ENCODE measurements at regions not wholly inside any gene's neighbourhood (a gene's known extent, or its start where the extent isn't known, plus 50 kb on each side); places are given as distances from the start of the nearest gene placed in this dataset.

DNA sequence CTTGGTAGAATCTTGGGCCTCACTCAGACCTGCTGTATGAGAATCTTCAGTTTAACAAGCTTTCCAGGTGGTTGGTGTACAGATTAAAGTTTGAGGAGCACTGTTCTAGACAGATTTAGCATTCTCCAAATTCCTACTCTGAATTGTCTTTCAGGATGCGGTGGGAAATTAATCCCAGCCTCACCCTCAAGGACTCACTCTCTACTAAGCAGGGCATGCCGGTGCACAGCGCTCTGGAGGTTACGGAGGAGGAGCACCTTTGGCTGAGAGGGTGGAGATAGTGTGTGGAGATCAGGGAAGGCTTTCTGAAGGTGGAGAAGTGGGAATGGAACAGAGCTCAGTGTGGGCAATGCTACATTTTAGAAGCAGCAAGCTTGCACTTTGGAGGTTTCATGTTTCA is 359.2 kb downstream of the LRATD1 start:
- H3K9me3 Mint-ChIP-seq: no peaks in the 10 kb centered on the region; the same call in 2 of the 3 replicates
- H3K4me1 Mint-ChIP-seq: no peaks in the 10 kb centered on the region
- no peaks in the 10 kb centered on the region for H3K27me3 ChIP-seq (ENCODE audit: insufficient read depth)
- no peak overlapping the region for H3K27ac Mint-ChIP-seq
- H3K9me2 ChIP-seq (ENCODE audit: insufficient read depth): peaks cover 10% of the 10 kb centered on the region
- no peak for ATAC-seq
- H3K36me3 ChIP-seq (ENCODE audit: insufficient read depth): no peaks in the 10 kb centered on the region
- H3K79me2 ChIP-seq (replicated peaks; ENCODE audit: insufficient read depth): no peaks in the 10 kb centered on the region
- no peaks in the 10 kb centered on the region for H3K36me3 Mint-ChIP-seq (ENCODE audit: low read depth)
- no peak overlapping the region for H3K4me3 Mint-ChIP-seq
- H3K4me1 ChIP-seq (ENCODE audit: insufficient read depth): no peaks in the 10 kb centered on the region
- no peak overlapping the region for H2AFZ ChIP-seq
- H3K27me3 Mint-ChIP-seq (ENCODE audit: insufficient read depth, low read depth, poor library complexity): peaks cover 2% of the 10 kb centered on the region
- no peak overlapping the region for H3K4me2 ChIP-seq
- H3K4me3 ChIP-seq: no peak overlapping the region
- no peak overlapping the region for H3K27ac ChIP-seq (ENCODE audit: low read depth)
- DNase-seq (ENCODE audit: low spot score): no peak
- no peaks in the 10 kb centered on the region for H4K20me1 ChIP-seq (replicated peaks; ENCODE audit: insufficient read depth)
- no peak for TF ChIP-seq JUNB (IDR thresholded peaks at IDR 0.05; ENCODE audit: unreplicated experiment)
- no peak for TF ChIP-seq EZH2 (IDR thresholded peaks at IDR 0.05; ENCODE audit: low read depth, unreplicated experiment)
- TF ChIP-seq CREB1 (CRISPR knock-in tag; IDR thresholded peaks at IDR 0.05; ENCODE audit: low read depth): no peak
- TF ChIP-seq, protein P1, sequence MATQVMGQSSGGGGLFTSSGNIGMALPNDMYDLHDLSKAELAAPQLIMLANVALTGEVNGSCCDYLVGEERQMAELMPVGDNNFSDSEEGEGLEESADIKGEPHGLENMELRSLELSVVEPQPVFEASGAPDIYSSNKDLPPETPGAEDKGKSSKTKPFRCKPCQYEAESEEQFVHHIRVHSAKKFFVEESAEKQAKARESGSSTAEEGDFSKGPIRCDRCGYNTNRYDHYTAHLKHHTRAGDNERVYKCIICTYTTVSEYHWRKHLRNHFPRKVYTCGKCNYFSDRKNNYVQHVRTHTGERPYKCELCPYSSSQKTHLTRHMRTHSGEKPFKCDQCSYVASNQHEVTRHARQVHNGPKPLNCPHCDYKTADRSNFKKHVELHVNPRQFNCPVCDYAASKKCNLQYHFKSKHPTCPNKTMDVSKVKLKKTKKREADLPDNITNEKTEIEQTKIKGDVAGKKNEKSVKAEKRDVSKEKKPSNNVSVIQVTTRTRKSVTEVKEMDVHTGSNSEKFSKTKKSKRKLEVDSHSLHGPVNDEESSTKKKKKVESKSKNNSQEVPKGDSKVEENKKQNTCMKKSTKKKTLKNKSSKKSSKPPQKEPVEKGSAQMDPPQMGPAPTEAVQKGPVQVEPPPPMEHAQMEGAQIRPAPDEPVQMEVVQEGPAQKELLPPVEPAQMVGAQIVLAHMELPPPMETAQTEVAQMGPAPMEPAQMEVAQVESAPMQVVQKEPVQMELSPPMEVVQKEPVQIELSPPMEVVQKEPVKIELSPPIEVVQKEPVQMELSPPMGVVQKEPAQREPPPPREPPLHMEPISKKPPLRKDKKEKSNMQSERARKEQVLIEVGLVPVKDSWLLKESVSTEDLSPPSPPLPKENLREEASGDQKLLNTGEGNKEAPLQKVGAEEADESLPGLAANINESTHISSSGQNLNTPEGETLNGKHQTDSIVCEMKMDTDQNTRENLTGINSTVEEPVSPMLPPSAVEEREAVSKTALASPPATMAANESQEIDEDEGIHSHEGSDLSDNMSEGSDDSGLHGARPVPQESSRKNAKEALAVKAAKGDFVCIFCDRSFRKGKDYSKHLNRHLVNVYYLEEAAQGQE (IDR thresholded peaks at IDR 0.05; ENCODE audit: unreplicated experiment): no peak
- TF ChIP-seq POLR2AphosphoS5 (IDR thresholded peaks at IDR 0.05; ENCODE audit: low read depth): no peak
- TF ChIP-seq, protein P2, sequence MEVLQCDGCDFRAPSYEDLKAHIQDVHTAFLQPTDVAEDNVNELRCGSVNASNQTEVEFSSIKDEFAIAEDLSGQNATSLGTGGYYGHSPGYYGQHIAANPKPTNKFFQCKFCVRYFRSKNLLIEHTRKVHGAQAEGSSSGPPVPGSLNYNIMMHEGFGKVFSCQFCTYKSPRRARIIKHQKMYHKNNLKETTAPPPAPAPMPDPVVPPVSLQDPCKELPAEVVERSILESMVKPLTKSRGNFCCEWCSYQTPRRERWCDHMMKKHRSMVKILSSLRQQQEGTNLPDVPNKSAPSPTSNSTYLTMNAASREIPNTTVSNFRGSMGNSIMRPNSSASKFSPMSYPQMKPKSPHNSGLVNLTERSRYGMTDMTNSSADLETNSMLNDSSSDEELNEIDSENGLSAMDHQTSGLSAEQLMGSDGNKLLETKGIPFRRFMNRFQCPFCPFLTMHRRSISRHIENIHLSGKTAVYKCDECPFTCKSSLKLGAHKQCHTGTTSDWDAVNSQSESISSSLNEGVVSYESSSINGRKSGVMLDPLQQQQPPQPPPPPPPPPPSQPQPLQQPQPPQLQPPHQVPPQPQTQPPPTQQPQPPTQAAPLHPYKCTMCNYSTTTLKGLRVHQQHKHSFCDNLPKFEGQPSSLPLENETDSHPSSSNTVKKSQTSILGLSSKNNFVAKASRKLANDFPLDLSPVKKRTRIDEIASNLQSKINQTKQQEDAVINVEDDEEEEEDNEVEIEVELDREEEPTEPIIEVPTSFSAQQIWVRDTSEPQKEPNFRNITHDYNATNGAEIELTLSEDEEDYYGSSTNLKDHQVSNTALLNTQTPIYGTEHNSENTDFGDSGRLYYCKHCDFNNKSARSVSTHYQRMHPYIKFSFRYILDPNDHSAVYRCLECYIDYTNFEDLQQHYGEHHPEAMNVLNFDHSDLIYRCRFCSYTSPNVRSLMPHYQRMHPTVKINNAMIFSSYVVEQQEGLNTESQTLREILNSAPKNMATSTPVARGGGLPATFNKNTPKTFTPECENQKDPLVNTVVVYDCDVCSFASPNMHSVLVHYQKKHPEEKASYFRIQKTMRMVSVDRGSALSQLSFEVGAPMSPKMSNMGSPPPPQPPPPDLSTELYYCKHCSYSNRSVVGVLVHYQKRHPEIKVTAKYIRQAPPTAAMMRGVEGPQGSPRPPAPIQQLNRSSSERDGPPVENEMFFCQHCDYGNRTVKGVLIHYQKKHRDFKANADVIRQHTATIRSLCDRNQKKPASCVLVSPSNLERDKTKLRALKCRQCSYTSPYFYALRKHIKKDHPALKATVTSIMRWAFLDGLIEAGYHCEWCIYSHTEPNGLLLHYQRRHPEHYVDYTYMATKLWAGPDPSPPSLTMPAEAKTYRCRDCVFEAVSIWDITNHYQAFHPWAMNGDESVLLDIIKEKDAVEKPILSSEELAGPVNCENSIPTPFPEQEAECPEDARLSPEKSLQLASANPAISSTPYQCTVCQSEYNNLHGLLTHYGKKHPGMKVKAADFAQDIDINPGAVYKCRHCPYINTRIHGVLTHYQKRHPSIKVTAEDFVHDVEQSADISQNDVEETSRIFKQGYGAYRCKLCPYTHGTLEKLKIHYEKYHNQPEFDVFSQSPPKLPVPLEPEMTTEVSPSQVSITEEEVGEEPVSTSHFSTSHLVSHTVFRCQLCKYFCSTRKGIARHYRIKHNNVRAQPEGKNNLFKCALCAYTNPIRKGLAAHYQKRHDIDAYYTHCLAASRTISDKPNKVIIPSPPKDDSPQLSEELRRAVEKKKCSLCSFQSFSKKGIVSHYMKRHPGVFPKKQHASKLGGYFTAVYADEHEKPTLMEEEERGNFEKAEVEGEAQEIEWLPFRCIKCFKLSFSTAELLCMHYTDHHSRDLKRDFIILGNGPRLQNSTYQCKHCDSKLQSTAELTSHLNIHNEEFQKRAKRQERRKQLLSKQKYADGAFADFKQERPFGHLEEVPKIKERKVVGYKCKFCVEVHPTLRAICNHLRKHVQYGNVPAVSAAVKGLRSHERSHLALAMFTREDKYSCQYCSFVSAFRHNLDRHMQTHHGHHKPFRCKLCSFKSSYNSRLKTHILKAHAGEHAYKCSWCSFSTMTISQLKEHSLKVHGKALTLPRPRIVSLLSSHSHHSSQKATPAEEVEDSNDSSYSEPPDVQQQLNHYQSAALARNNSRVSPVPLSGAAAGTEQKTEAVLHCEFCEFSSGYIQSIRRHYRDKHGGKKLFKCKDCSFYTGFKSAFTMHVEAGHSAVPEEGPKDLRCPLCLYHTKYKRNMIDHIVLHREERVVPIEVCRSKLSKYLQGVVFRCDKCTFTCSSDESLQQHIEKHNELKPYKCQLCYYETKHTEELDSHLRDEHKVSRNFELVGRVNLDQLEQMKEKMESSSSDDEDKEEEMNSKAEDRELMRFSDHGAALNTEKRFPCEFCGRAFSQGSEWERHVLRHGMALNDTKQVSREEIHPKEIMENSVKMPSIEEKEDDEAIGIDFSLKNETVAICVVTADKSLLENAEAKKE (CRISPR knock-in tag; IDR thresholded peaks at IDR 0.05): no peak
- TF ChIP-seq EZH2phosphoT487 (IDR thresholded peaks at IDR 0.05; ENCODE audit: unreplicated experiment): no peak
- TF ChIP-seq STAT1 (IDR thresholded peaks at IDR 0.05; ENCODE audit: unreplicated experiment): no peak
- TF ChIP-seq ZNF331 (CRISPR knock-in tag; IDR thresholded peaks at IDR 0.05; ENCODE audit: low read depth): no peak
- no peak for TF ChIP-seq NANOG (IDR thresholded peaks at IDR 0.05; ENCODE audit: borderline replicate concordance)
- TF ChIP-seq ZNF114 (CRISPR knock-in tag; IDR thresholded peaks at IDR 0.05): no peak
- TF ChIP-seq, protein P3, sequence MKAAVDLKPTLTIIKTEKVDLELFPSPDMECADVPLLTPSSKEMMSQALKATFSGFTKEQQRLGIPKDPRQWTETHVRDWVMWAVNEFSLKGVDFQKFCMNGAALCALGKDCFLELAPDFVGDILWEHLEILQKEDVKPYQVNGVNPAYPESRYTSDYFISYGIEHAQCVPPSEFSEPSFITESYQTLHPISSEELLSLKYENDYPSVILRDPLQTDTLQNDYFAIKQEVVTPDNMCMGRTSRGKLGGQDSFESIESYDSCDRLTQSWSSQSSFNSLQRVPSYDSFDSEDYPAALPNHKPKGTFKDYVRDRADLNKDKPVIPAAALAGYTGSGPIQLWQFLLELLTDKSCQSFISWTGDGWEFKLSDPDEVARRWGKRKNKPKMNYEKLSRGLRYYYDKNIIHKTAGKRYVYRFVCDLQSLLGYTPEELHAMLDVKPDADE (IDR thresholded peaks at IDR 0.05): no peak
- TF ChIP-seq, protein P4, sequence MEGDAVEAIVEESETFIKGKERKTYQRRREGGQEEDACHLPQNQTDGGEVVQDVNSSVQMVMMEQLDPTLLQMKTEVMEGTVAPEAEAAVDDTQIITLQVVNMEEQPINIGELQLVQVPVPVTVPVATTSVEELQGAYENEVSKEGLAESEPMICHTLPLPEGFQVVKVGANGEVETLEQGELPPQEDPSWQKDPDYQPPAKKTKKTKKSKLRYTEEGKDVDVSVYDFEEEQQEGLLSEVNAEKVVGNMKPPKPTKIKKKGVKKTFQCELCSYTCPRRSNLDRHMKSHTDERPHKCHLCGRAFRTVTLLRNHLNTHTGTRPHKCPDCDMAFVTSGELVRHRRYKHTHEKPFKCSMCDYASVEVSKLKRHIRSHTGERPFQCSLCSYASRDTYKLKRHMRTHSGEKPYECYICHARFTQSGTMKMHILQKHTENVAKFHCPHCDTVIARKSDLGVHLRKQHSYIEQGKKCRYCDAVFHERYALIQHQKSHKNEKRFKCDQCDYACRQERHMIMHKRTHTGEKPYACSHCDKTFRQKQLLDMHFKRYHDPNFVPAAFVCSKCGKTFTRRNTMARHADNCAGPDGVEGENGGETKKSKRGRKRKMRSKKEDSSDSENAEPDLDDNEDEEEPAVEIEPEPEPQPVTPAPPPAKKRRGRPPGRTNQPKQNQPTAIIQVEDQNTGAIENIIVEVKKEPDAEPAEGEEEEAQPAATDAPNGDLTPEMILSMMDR (conservative IDR thresholded peaks at IDR 0.05; ENCODE audit: low read depth in 2 of 2): no peak
- no peaks in the 10 kb centered on the region for H3F3A ChIP-seq (replicated peaks; ENCODE audit: low read depth)

Data from GM23338 (cell line).